ENCODE measurements at regions not wholly inside any gene's neighbourhood (a gene's known extent, or its start where the extent isn't known, plus 50 kb on each side); places are given as distances from the start of the nearest gene placed in this dataset.
"Not testable (repeated sequence)": the region's sequence is repeated elsewhere in the genome, so short reads cannot be mapped to it uniquely, and the experiment has no call there.

GRCh38 chr6:40695114-40695513 lies 108.0 kb upstream of the LRFN2 start:
- DNase-seq (ENCODE audit: low read depth, low spot score), result peak; percentile 7

- no peak for DNase-seq (ENCODE audit: low read depth, low spot score)
Measured at GRCh38 chr6:40693768-40694167, 106.6 kb upstream of the LRFN2 start.

- no peak for DNase-seq (ENCODE audit: low read depth, low spot score)
Measured at GRCh38 chr6:40692337-40692736, 105.2 kb upstream of the LRFN2 start.

- DNase-seq (ENCODE audit: low read depth, low spot score), result no peak
Measured at GRCh38 chr6:40689185-40689584, 102.0 kb upstream of the LRFN2 start.

GRCh38 chr6:40688214-40688761 lies 101.1 kb upstream of the LRFN2 start:
- no peak for DNase-seq (ENCODE audit: low read depth, low spot score)

GRCh38 chr6:40685862-40686261 lies 98.7 kb upstream of the LRFN2 start:
- DNase-seq (ENCODE audit: low read depth, low spot score), result no peak

GRCh38 chr6:40681622-40682021 lies 94.5 kb upstream of the LRFN2 start:
- DNase-seq (ENCODE audit: low read depth, low spot score), result no peak

- no peak for DNase-seq (ENCODE audit: low read depth, low spot score)
Measured at GRCh38 chr6:40678941-40679340, 91.8 kb upstream of the LRFN2 start.

- DNase-seq (ENCODE audit: low read depth, low spot score), result no peak
Measured at GRCh38 chr6:40674170-40674569, 87.0 kb upstream of the LRFN2 start.

- DNase-seq (ENCODE audit: low read depth, low spot score), result no peak
Measured at GRCh38 chr6:40672087-40672486, 84.9 kb upstream of the LRFN2 start.

- DNase-seq (ENCODE audit: low read depth, low spot score), result no peak
Measured at GRCh38 chr6:40671694-40672050, 84.5 kb upstream of the LRFN2 start.

GRCh38 chr6:40671001-40671693 lies 84.0 kb upstream of the LRFN2 start:
- no peak for DNase-seq (ENCODE audit: low read depth, low spot score)

GRCh38 chr6:40669343-40669742 lies 82.2 kb upstream of the LRFN2 start:
- DNase-seq (ENCODE audit: low read depth, low spot score), result no peak

GRCh38 chr6:40668203-40668602 lies 81.0 kb upstream of the LRFN2 start:
- no peak for DNase-seq (ENCODE audit: low read depth, low spot score)

- no peak for DNase-seq (ENCODE audit: low read depth, low spot score)
Measured at GRCh38 chr6:40666530-40666929, 79.4 kb upstream of the LRFN2 start.

GRCh38 chr6:40661726-40662125 lies 74.6 kb upstream of the LRFN2 start:
- no peak for DNase-seq (ENCODE audit: low read depth, low spot score)

GRCh38 chr6:40656772-40657171 lies 69.6 kb upstream of the LRFN2 start:
- not testable (repeated sequence) for DNase-seq (ENCODE audit: low read depth, low spot score)

GRCh38 chr6:40654828-40655227 lies 67.7 kb upstream of the LRFN2 start:
- DNase-seq (ENCODE audit: low read depth, low spot score), result no peak

- DNase-seq (ENCODE audit: low read depth, low spot score), result no peak
Measured at GRCh38 chr6:40645043-40645442, 57.9 kb upstream of the LRFN2 start.

- DNase-seq (ENCODE audit: low read depth, low spot score), result no peak
Measured at GRCh38 chr6:40642837-40643236, 55.7 kb upstream of the LRFN2 start.

GRCh38 chr6:40642190-40642589 lies 55.0 kb upstream of the LRFN2 start:
- DNase-seq (ENCODE audit: low read depth, low spot score), result no peak

- no peak for DNase-seq (ENCODE audit: low read depth, low spot score)
Measured at GRCh38 chr6:40640599-40641227, 53.5 kb upstream of the LRFN2 start.

Measured in astrocyte of the hippocampus (primary cell).